KMS-11 (cell line): ENCODE measurements at regions not wholly inside any gene's neighbourhood (a gene's known extent, or its start where the extent isn't known, plus 50 kb on each side); places are given as distances from the start of the nearest gene placed in this dataset.
"Not testable (repeated sequence)": the region's sequence is repeated elsewhere in the genome, so short reads cannot be mapped to it uniquely, and the experiment has no call there.

Experiments used
- H2AFZ ChIP-seq: fragments of 200-600 bp; sonication (generic); 2 replicates; pipeline ENCODE4 v1.6.1; 2016; ENCODE audit warnings: antibody characterized with exemption, mixed run types, low read depth
- H3K27ac ChIP-seq: fragments of 200-600 bp; sonication (generic); 2 replicates; pipeline ENCODE4 v1.6.1; 2016; ENCODE audit warnings: mild to moderate bottlenecking, mixed run types
- H3K27me3 ChIP-seq: fragments of 200-600 bp; sonication (generic); 2 replicates; pipeline ENCODE4 v1.6.1; 2017; ENCODE audit warnings: mild to moderate bottlenecking, low read depth, mixed run types, moderate library complexity; ENCODE audit not compliant: insufficient read depth
- H3K36me3 ChIP-seq: fragments of 200-600 bp; sonication (generic); 2 replicates; pipeline ENCODE4 v1.6.1; 2017; ENCODE audit warnings: mild to moderate bottlenecking, mixed run types; ENCODE audit not compliant: insufficient read depth
- H3K4me1 ChIP-seq: fragments of 200-600 bp; sonication (generic); 2 replicates; pipeline ENCODE4 v1.6.1; 2016; ENCODE audit warnings: mild to moderate bottlenecking, low read depth, mixed run types; ENCODE audit not compliant: poor library complexity, severe bottlenecking
- H3K4me2 ChIP-seq: fragments of 200-600 bp; sonication (generic); 2 replicates; pipeline ENCODE4 v1.7.0; 2016; ENCODE audit warnings: mild to moderate bottlenecking, mixed run types
- H3K4me3 ChIP-seq: fragments of 200-600 bp; sonication (generic); IDR thresholded peaks from 2 replicates; pipeline ENCODE4 v1.6.1; 2017; ENCODE audit warnings: low read depth, low read length, mixed read lengths; ENCODE audit not compliant: insufficient read depth
- H3K79me2 ChIP-seq: fragments of 200-600 bp; sonication (generic); 2 replicates; pipeline ENCODE4 v1.6.1; 2016; ENCODE audit warnings: low read depth, mixed run types; ENCODE audit not compliant: insufficient read depth
- H3K9ac ChIP-seq: fragments of 200-600 bp; sonication (generic); 2 replicates; pipeline ENCODE4 v1.6.1; 2016; ENCODE audit warnings: mild to moderate bottlenecking, mixed run types
- H4K20me1 ChIP-seq: fragments of 200-600 bp; sonication (generic); 2 replicates; pipeline ENCODE4 v1.6.1; 2016; ENCODE audit warnings: mild to moderate bottlenecking, mixed run types; ENCODE audit not compliant: insufficient read depth
- TF ChIP-seq, protein P1 (sequence below): fragments of 200-600 bp; sonication (generic); conservative IDR thresholded peaks from 2 replicates; pipeline ENCODE4 v1.6.1; 2017; ENCODE audit warnings: low read depth, mild to moderate bottlenecking, antibody characterized with exemption, low read length, moderate library complexity, mixed read lengths

DNA sequence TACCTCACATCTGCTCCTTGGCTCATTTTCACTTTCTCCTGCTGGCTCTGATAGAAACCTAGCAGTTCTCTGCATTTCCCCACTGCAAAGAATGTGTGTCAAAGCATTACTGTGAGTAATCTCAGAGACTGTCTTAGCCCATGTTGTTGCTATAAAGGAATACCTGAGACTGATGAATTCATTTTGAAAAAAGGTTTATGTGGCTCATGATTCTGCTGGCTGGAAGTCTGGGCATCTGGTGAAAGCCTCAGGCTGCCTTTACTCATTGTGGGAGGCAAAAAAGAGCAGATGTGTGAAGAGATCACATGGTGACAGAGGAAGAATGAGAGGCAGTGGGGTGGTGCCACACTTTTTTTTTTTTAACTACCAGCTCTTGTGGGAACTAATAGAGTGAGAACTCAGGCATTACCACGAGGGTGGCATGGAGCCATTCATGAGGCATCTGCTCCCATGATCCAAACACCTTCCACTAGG, 191.6 kb upstream of the CTNND2 start:
- TF ChIP-seq, protein P1, sequence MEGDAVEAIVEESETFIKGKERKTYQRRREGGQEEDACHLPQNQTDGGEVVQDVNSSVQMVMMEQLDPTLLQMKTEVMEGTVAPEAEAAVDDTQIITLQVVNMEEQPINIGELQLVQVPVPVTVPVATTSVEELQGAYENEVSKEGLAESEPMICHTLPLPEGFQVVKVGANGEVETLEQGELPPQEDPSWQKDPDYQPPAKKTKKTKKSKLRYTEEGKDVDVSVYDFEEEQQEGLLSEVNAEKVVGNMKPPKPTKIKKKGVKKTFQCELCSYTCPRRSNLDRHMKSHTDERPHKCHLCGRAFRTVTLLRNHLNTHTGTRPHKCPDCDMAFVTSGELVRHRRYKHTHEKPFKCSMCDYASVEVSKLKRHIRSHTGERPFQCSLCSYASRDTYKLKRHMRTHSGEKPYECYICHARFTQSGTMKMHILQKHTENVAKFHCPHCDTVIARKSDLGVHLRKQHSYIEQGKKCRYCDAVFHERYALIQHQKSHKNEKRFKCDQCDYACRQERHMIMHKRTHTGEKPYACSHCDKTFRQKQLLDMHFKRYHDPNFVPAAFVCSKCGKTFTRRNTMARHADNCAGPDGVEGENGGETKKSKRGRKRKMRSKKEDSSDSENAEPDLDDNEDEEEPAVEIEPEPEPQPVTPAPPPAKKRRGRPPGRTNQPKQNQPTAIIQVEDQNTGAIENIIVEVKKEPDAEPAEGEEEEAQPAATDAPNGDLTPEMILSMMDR, result no peak
- Histone ChIP-seq H3K27ac (no peak overlapping the region), H3K4me1 (no peaks in the 10 kb centered on the region), H3K27me3 (no peaks in the 10 kb centered on the region), H3K9ac (no peak overlapping the region), H3K36me3 (no peaks in the 10 kb centered on the region), H3K4me3 (no peak overlapping the region), H3K4me2 (no peak overlapping the region), H4K20me1 (no peaks in the 10 kb centered on the region), H3K79me2 (no peaks in the 10 kb centered on the region), H2AFZ (no peak overlapping the region)

DNA sequence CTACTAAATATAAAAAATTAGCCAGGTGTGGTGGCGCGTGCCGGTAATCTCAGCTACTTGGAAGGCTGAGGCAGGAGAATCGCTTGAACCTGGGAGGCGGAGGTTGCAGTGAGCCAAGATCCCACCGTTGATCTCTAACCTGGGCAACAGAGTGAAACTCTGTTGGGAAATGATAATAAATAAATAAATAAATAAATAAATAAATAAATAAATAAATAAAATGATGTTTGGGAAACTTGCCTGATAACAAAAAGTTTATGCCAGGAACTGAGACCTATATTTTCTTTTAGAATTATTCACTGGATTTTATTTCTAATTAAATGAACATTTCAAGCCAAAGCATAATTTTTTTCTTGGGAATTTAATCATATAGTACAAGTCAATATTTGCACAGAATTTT, 189.3 kb upstream of the CTNND2 start:
- no peaks in the 10 kb centered on the region for H4K20me1 ChIP-seq
- H3K36me3 ChIP-seq, result no peaks in the 10 kb centered on the region
- H2AFZ ChIP-seq, result no peak overlapping the region
- H3K4me1 ChIP-seq, result no peaks in the 10 kb centered on the region
- no peak overlapping the region for H3K4me2 ChIP-seq
- H3K27me3 ChIP-seq, result no peaks in the 10 kb centered on the region
- TF ChIP-seq, protein P1, result no peak
- H3K79me2 ChIP-seq, result no peaks in the 10 kb centered on the region
- no peak overlapping the region for H3K9ac ChIP-seq
- no peak overlapping the region for H3K27ac ChIP-seq
- no peak overlapping the region for H3K4me3 ChIP-seq

- TF ChIP-seq, protein P1, result no peak
- no peaks in the 10 kb centered on the region for H4K20me1 ChIP-seq
- H3K4me3 ChIP-seq, result no peak overlapping the region
- no peak overlapping the region for H3K4me2 ChIP-seq
- no peaks in the 10 kb centered on the region for H3K27me3 ChIP-seq
- H2AFZ ChIP-seq, result no peak overlapping the region
- no peak overlapping the region for H3K27ac ChIP-seq
- no peaks in the 10 kb centered on the region for H3K36me3 ChIP-seq
- H3K9ac ChIP-seq, result no peak overlapping the region
- no peaks in the 10 kb centered on the region for H3K79me2 ChIP-seq
- no peaks in the 10 kb centered on the region for H3K4me1 ChIP-seq
Measured at GRCh38 chr5:12080761-12081160, 176.5 kb upstream of the CTNND2 start.

GRCh38 chr5:12078286-12078685, 174.0 kb upstream of the CTNND2 start:
- not testable (repeated sequence) for H3K4me1 ChIP-seq, H3K4me3 ChIP-seq, H2AFZ ChIP-seq, H3K9ac ChIP-seq, H3K27me3 ChIP-seq, H3K36me3 ChIP-seq, H3K4me2 ChIP-seq, H3K27ac ChIP-seq, H4K20me1 ChIP-seq, H3K79me2 ChIP-seq

DNA sequence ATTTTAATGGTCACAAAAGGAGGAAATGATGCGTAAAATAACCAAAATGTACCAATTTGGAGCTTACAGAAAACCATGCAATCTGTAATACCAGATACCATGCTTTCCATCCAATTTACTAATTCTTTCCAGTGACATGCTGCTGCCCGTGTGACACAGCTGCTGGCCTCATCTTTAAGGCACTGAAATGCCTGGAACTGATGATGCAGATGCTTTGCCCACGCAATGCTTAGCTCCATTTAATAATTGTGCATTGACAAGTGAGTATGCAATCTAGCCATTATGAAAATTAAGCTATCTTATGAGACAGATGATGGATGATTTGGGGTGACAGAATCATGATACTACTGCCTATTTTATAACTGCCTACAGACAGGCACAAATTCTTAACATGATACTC, 169.2 kb upstream of the CTNND2 start:
- no peak overlapping the region for H3K4me2 ChIP-seq
- H3K36me3 ChIP-seq, result no peaks in the 10 kb centered on the region
- no peak overlapping the region for H3K4me3 ChIP-seq
- H3K27ac ChIP-seq, result no peak overlapping the region
- no peak overlapping the region for H3K9ac ChIP-seq
- no peaks in the 10 kb centered on the region for H4K20me1 ChIP-seq
- no peaks in the 10 kb centered on the region for H3K4me1 ChIP-seq
- no peaks in the 10 kb centered on the region for H3K79me2 ChIP-seq
- no peak overlapping the region for H2AFZ ChIP-seq
- TF ChIP-seq, protein P1, result no peak
- no peaks in the 10 kb centered on the region for H3K27me3 ChIP-seq
